H9 (cell line): ENCODE measurements at regions not wholly inside any gene's neighbourhood (a gene's known extent, or its start where the extent isn't known, plus 50 kb on each side); places are given as distances from the start of the nearest gene placed in this dataset.

ENCODE experiments used
- DNase-seq: peaks from one replicate; pipeline ENCODE4 v3.0.0-alpha.2; 2017
- H2AFZ ChIP-seq: one replicate; pipeline ENCODE4 v1.6.1; 2013; ENCODE audit warnings: mild to moderate bottlenecking, low read length, control low read depth, moderate library complexity
- H2AK5ac ChIP-seq: 2 replicates; pipeline ENCODE4 v1.6.1; 2013; ENCODE audit warnings: low read length, control low read depth, mixed read lengths; ENCODE audit not compliant: insufficient read length
- H2BK120ac ChIP-seq: one replicate; pipeline ENCODE4 v1.6.1; 2013; ENCODE audit warnings: low read depth, mild to moderate bottlenecking, low read length, control low read depth, inconsistent platforms; ENCODE audit not compliant: poor library complexity, severe bottlenecking
- H2BK12ac ChIP-seq: 2 replicates; pipeline ENCODE4 v1.6.1; 2013; ENCODE audit warnings: low read length, control low read depth, mixed read lengths, low read depth; ENCODE audit not compliant: insufficient read length
- H2BK15ac ChIP-seq: 2 replicates; pipeline ENCODE4 v1.6.1; 2013; ENCODE audit warnings: low read depth, low read length, control low read depth
- H2BK20ac ChIP-seq: one replicate; pipeline ENCODE4 v1.6.1; 2013; ENCODE audit warnings: low read depth, mild to moderate bottlenecking, low read length, control low read depth, inconsistent platforms; ENCODE audit not compliant: poor library complexity, severe bottlenecking
- H2BK5ac ChIP-seq: 2 replicates; pipeline ENCODE4 v1.6.1; 2013; ENCODE audit warnings: low read length, control low read depth, mixed read lengths; ENCODE audit not compliant: insufficient read length
- H3K14ac ChIP-seq: 2 replicates; pipeline ENCODE4 v1.6.1; 2013; ENCODE audit warnings: low read length, control low read depth; ENCODE audit not compliant: insufficient read depth
- H3K18ac ChIP-seq: 2 replicates; pipeline ENCODE4 v1.6.1; 2013; ENCODE audit warnings: low read depth, mild to moderate bottlenecking, mixed read lengths, low read length, control low read depth; ENCODE audit not compliant: insufficient read length
- H3K23ac ChIP-seq: 2 replicates; pipeline ENCODE4 v1.6.1; 2013; ENCODE audit warnings: low read length, control low read depth, mixed read lengths, low read depth; ENCODE audit not compliant: insufficient read length
- H3K23me2 ChIP-seq: 2 replicates; pipeline ENCODE4 v1.6.1; 2013; ENCODE audit warnings: low read depth, mild to moderate bottlenecking, mixed read lengths, low read length, control low read depth; ENCODE audit not compliant: insufficient read length, poor library complexity, severe bottlenecking
- H3K27ac ChIP-seq: 2 replicates; pipeline ENCODE4 v1.5.1; 2013; ENCODE audit warnings: low read length, control low read depth, mixed read lengths, low read depth; ENCODE audit not compliant: insufficient read length
- H3K27me3 ChIP-seq: 2 replicates; pipeline ENCODE4 v1.6.1; 2013; ENCODE audit warnings: low read length, control low read depth, inconsistent platforms; ENCODE audit not compliant: insufficient read depth
- H3K4ac ChIP-seq: 2 replicates; pipeline ENCODE4 v1.6.1; 2013; ENCODE audit warnings: low read depth, mild to moderate bottlenecking, control low read depth, inconsistent platforms, low read length, moderate library complexity
- H3K4me1 ChIP-seq: 2 replicates; pipeline ENCODE4 v1.6.1; 2013; ENCODE audit warnings: low read length, control low read depth, inconsistent platforms; ENCODE audit not compliant: insufficient read depth
- H3K4me2 ChIP-seq: 2 replicates; pipeline ENCODE4 v1.6.1; 2013; ENCODE audit warnings: low read length, control low read depth, mixed read lengths; ENCODE audit not compliant: insufficient read length, insufficient read depth
- H3K56ac ChIP-seq: 2 replicates; pipeline ENCODE4 v1.6.1; 2013; ENCODE audit warnings: low read depth, mild to moderate bottlenecking, mixed read lengths, low read length, control low read depth; ENCODE audit not compliant: insufficient read length
- H3K79me1 ChIP-seq: 2 replicates; pipeline ENCODE4 v1.6.1; 2013; ENCODE audit warnings: low read depth, mild to moderate bottlenecking, moderate library complexity, low read length, control low read depth, inconsistent platforms; ENCODE audit not compliant: insufficient read depth, poor library complexity, severe bottlenecking
- H3K79me2 ChIP-seq: 2 replicates; pipeline ENCODE4 v1.6.1; 2013; ENCODE audit warnings: low read length, control low read depth, inconsistent platforms; ENCODE audit not compliant: insufficient read depth
- H3K9ac ChIP-seq: 2 replicates; pipeline ENCODE4 v1.6.1; 2013; ENCODE audit warnings: low read length, control low read depth, mixed read lengths; ENCODE audit not compliant: insufficient read length; ENCODE audit errors: extremely low read depth
- H3K9me3 ChIP-seq: one replicate; pipeline ENCODE4 v1.6.1; 2013; ENCODE audit warnings: low read depth, low read length, inconsistent platforms; ENCODE audit not compliant: control insufficient read depth
- H3T11ph ChIP-seq: one replicate; pipeline ENCODE4 v1.6.1; 2013; ENCODE audit warnings: mild to moderate bottlenecking, low read length, control low read depth, inconsistent platforms
- H4K20me1 ChIP-seq: one replicate; pipeline ENCODE4 v1.6.1; 2013; ENCODE audit not compliant: control insufficient read depth, insufficient read length, insufficient read depth
- H4K5ac ChIP-seq: 2 replicates; pipeline ENCODE4 v1.6.1; 2013; ENCODE audit warnings: low read depth, mild to moderate bottlenecking, mixed read lengths, low read length, control low read depth; ENCODE audit not compliant: insufficient read length
- H4K8ac ChIP-seq: replicated peaks from 2 replicates; pipeline ENCODE4 v1.6.1; 2013; ENCODE audit warnings: low read length, control low read depth, mixed read lengths, low read depth; ENCODE audit not compliant: insufficient read length
- H4K91ac ChIP-seq: 2 replicates; pipeline ENCODE4 v1.6.1; 2013; ENCODE audit warnings: low read depth, mild to moderate bottlenecking, moderate library complexity, mixed read lengths, low read length, control low read depth; ENCODE audit not compliant: insufficient read length
- H3K27ac Mint-ChIP-seq, 3 experiments: 2 replicates in 2 of 3; 3 replicates in 1 of 3; pipeline ENCODE4 v1.8.0; 2020 to 2021; ENCODE audit warnings: mixed read lengths in 3 of 3, mild to moderate bottlenecking in 1 of 3, moderate library complexity in 1 of 3
- H3K27me3 Mint-ChIP-seq: 2 replicates; pipeline ENCODE4 v1.8.0; 2021; ENCODE audit warnings: low read depth, mild to moderate bottlenecking, moderate library complexity, mixed read lengths
- H3K36me3 Mint-ChIP-seq, 3 experiments: 2 replicates in 2 of 3; 3 replicates in 1 of 3; pipeline ENCODE4 v1.8.0; 2020 to 2021; ENCODE audit warnings: low read depth in 3 of 3, mixed read lengths in 3 of 3; ENCODE audit not compliant: insufficient read depth in 1 of 3
- H3K4me1 Mint-ChIP-seq, 2 experiments: 2 replicates each; pipeline ENCODE4 v1.8.0; 2020; ENCODE audit warnings: mixed read lengths in 2 of 2
- H3K4me3 Mint-ChIP-seq, 2 experiments: 2 replicates in 1 of 2; 3 replicates in 1 of 2; pipeline ENCODE4 v1.8.0; 2020 to 2021; ENCODE audit warnings: mild to moderate bottlenecking in 2 of 2, mixed read lengths in 2 of 2, moderate library complexity in 1 of 2
- H3K9me3 Mint-ChIP-seq, 2 experiments: 2 replicates in 1 of 2; 3 replicates in 1 of 2; pipeline ENCODE4 v1.8.0; 2020; ENCODE audit warnings: mild to moderate bottlenecking in 2 of 2, mixed read lengths in 2 of 2, moderate library complexity in 1 of 2
- WGBS: extraction: QIAGEN DNeasy Blood & Tissue Kit; methylation state at CpG from one replicate; pipeline ENCODE4 v1.1.7; 2013; ENCODE audit warnings: missing lambda C conversion rate, low lambda C conversion rate, mixed read lengths; ENCODE audit not compliant: insufficient read length; ENCODE audit errors: extremely low coverage; 5-methylcytosine and 5-hydroxymethylcytosine counted together
- TF ChIP-seq, protein P1 (sequence below): fragments of 200-600 bp; sonication (generic); conservative IDR thresholded peaks from 3 replicates; pipeline ENCODE4 v1.8.0; 2021; ENCODE audit warnings: antibody characterized with exemption, mild to moderate bottlenecking

DNA sequence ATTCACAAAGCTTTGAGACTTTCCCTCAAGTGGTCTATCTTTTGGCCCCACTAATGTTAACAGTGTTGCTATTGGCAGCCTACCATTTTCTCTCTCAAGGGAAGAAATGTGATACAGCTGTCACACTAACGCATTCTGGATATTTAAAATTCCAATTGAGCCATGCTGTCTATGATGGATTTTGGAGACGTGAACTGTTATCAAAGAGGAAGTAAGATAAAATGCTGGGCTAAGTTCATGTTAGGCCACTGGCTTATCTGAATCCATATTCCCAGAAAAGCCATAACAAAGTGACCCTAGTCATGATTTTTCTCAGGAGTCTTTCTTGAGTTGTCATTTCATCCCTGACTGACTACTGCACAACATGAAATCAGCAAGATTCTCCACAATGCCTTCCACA is 200.2 kb downstream of the PHLDA1 start:
- H3K36me3 Mint-ChIP-seq: no peaks in the 10 kb centered on the region
- no peak overlapping the region for H3K14ac ChIP-seq
- WGBS: no CpG with 5 or more reads among the region's 2 CpGs

More for the DNA sequence above, 200.2 kb downstream of the PHLDA1 start:
- Histone ChIP-seq H3K23ac (no peak overlapping the region), H2BK12ac (no peak overlapping the region), H3K18ac (no peak overlapping the region), H4K5ac (no peak overlapping the region), H4K91ac (no peak overlapping the region), H3K4me2 (no peak overlapping the region), H2BK20ac (no peak overlapping the region), H2BK5ac (no peak overlapping the region), H3K27ac (no peak overlapping the region), H2BK120ac (no peak overlapping the region), H3K4me1 (no peaks in the 10 kb centered on the region), H2BK15ac (no peak overlapping the region), H3K23me2 (no peaks in the 10 kb centered on the region), H4K20me1 (no peaks in the 10 kb centered on the region), H3K9ac (no peak overlapping the region), H3T11ph (no peak overlapping the region), H4K8ac (no peak overlapping the region), H3K9me3 (no peaks in the 10 kb centered on the region), H2AK5ac (no peak overlapping the region), H3K4ac (no peak overlapping the region), H3K56ac (no peak overlapping the region), H2AFZ (no peak overlapping the region), H3K27me3 (no peaks in the 10 kb centered on the region), H3K79me2 (no peaks in the 10 kb centered on the region), H3K79me1 (no peaks in the 10 kb centered on the region)
- H3K4me1 Mint-ChIP-seq: peaks cover 0 to 3% of the 10 kb centered on the region in 2 experiments; a peak in 1 of 4 replicates
- no peak overlapping the region for H3K4me3 Mint-ChIP-seq
- H3K9me3 Mint-ChIP-seq: no peaks in the 10 kb centered on the region
- H3K27me3 Mint-ChIP-seq: no peaks in the 10 kb centered on the region
- H3K27ac Mint-ChIP-seq: no peak overlapping the region
- no peak for DNase-seq
- TF ChIP-seq, protein P1, sequence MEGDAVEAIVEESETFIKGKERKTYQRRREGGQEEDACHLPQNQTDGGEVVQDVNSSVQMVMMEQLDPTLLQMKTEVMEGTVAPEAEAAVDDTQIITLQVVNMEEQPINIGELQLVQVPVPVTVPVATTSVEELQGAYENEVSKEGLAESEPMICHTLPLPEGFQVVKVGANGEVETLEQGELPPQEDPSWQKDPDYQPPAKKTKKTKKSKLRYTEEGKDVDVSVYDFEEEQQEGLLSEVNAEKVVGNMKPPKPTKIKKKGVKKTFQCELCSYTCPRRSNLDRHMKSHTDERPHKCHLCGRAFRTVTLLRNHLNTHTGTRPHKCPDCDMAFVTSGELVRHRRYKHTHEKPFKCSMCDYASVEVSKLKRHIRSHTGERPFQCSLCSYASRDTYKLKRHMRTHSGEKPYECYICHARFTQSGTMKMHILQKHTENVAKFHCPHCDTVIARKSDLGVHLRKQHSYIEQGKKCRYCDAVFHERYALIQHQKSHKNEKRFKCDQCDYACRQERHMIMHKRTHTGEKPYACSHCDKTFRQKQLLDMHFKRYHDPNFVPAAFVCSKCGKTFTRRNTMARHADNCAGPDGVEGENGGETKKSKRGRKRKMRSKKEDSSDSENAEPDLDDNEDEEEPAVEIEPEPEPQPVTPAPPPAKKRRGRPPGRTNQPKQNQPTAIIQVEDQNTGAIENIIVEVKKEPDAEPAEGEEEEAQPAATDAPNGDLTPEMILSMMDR: no peak
